ENCODE measurements at regions not wholly inside any gene's neighbourhood (a gene's known extent, or its start where the extent isn't known, plus 50 kb on each side); places are given as distances from the start of the nearest gene placed in this dataset.
A peak's percentile ranks its signal among the peaks of the same experiment; 100 is the strongest.

GRCh38 chr11:119491753-119492510 is 69.0 kb upstream of the THY1 start:
- Histone ChIP-seq H3K27me3 (no peaks in the 10 kb centered on the region), H3K4me1 (no peaks in the 10 kb centered on the region), H3K4me3 (no peak overlapping the region), H3K36me3 (no peaks in the 10 kb centered on the region), H3K9me3 (no peaks in the 10 kb centered on the region), H3K27ac (no peak overlapping the region)
- ATAC-seq (ENCODE audit: low FRiP score in 2 of 2), result no peak
- TF ChIP-seq POLR2AphosphoS5 (IDR thresholded peaks at IDR 0.05) (no peak), EP300 (IDR thresholded peaks at IDR 0.05) (no peak), POLR2A (IDR thresholded peaks at IDR 0.05) (no peak)
- TF ChIP-seq, protein P1, sequence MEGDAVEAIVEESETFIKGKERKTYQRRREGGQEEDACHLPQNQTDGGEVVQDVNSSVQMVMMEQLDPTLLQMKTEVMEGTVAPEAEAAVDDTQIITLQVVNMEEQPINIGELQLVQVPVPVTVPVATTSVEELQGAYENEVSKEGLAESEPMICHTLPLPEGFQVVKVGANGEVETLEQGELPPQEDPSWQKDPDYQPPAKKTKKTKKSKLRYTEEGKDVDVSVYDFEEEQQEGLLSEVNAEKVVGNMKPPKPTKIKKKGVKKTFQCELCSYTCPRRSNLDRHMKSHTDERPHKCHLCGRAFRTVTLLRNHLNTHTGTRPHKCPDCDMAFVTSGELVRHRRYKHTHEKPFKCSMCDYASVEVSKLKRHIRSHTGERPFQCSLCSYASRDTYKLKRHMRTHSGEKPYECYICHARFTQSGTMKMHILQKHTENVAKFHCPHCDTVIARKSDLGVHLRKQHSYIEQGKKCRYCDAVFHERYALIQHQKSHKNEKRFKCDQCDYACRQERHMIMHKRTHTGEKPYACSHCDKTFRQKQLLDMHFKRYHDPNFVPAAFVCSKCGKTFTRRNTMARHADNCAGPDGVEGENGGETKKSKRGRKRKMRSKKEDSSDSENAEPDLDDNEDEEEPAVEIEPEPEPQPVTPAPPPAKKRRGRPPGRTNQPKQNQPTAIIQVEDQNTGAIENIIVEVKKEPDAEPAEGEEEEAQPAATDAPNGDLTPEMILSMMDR (IDR thresholded peaks at IDR 0.05), result no peak
- 57 to 62% methylated on average over 17 of the region's 17 CpGs for WGBS, 2 donors
- DNase-seq, result no peak

GRCh38 chr11:119490253-119491006 is 67.5 kb upstream of the THY1 start:
- DNase-seq (no peak), ATAC-seq (ENCODE audit: low FRiP score in 2 of 2) (no peak)
- WGBS, 2 donors, result 88 to 91% methylated on average over 16 to 24 of the region's 24 CpGs

GRCh38 chr11:119489087-119489486 is 66.1 kb upstream of the THY1 start:
- Histone ChIP-seq H3K4me3 (no peak overlapping the region), H3K27me3 (no peaks in the 10 kb centered on the region), H3K9me3 (no peaks in the 10 kb centered on the region), H3K4me1 (no peaks in the 10 kb centered on the region), H3K36me3 (no peaks in the 10 kb centered on the region), H3K27ac (no peak overlapping the region)
- WGBS, 2 donors, result 87 to 92% methylated on average over 3 of the region's 3 CpGs
- ATAC-seq (ENCODE audit: low FRiP score in 2 of 2) (no peak), DNase-seq (peak in 1 of 2 donors; percentile 3)
- TF ChIP-seq, protein P1 (IDR thresholded peaks at IDR 0.05), result no peak
- TF ChIP-seq EP300 (IDR thresholded peaks at IDR 0.05), result no peak
- no peak for TF ChIP-seq POLR2AphosphoS5 (IDR thresholded peaks at IDR 0.05)
- TF ChIP-seq POLR2A (IDR thresholded peaks at IDR 0.05), result no peak

More at GRCh38 chr11:119490253-119491006, 67.5 kb upstream of the THY1 start:
- H3K9me3 ChIP-seq, result no peaks in the 10 kb centered on the region
- H3K4me1 ChIP-seq, result no peaks in the 10 kb centered on the region
- no peak overlapping the region for H3K4me3 ChIP-seq
- H3K27me3 ChIP-seq, result no peaks in the 10 kb centered on the region
- no peak for TF ChIP-seq POLR2A (IDR thresholded peaks at IDR 0.05)
- no peak for TF ChIP-seq POLR2AphosphoS5 (IDR thresholded peaks at IDR 0.05)
- TF ChIP-seq, protein P1 (IDR thresholded peaks at IDR 0.05), result no peak
- no peak for TF ChIP-seq EP300 (IDR thresholded peaks at IDR 0.05)
- no peaks in the 10 kb centered on the region for H3K36me3 ChIP-seq
- no peak overlapping the region for H3K27ac ChIP-seq

- H3K27ac ChIP-seq, result no peak overlapping the region
- no peaks in the 10 kb centered on the region for H3K36me3 ChIP-seq
- TF ChIP-seq EP300 (IDR thresholded peaks at IDR 0.05), result no peak
- TF ChIP-seq POLR2A (IDR thresholded peaks at IDR 0.05), result no peak
- TF ChIP-seq POLR2AphosphoS5 (IDR thresholded peaks at IDR 0.05), result no peak
- TF ChIP-seq, protein P1 (IDR thresholded peaks at IDR 0.05), result no peak
- ATAC-seq (ENCODE audit: low FRiP score in 2 of 2) (no peak), DNase-seq (peak in 1 of 2 donors; percentile 15)
- no peaks in the 10 kb centered on the region for H3K4me1 ChIP-seq
- no peak overlapping the region for H3K4me3 ChIP-seq
- no peaks in the 10 kb centered on the region for H3K27me3 ChIP-seq
- no peaks in the 10 kb centered on the region for H3K9me3 ChIP-seq
- 85 to 86% methylated on average over 6 to 7 of the region's 9 CpGs for WGBS, 2 donors
These were observed 65.5 kb upstream of the THY1 start for GRCh38 chr11:119488256-119488995.
